ENCODE measurements at regions not wholly inside any gene's neighbourhood (a gene's known extent, or its start where the extent isn't known, plus 50 kb on each side); places are given as distances from the start of the nearest gene placed in this dataset.
A peak's percentile ranks its signal among the peaks of the same experiment; 100 is the strongest.

- H3K4me3 ChIP-seq = no peak overlapping the region
- H3K27ac ChIP-seq = no peak overlapping the region
- H3K9me3 ChIP-seq = peaks cover 0 to 5% of the 10 kb centered on the region in 2 donors
- no peak for DNase-seq (ENCODE audit: low spot score in 2 of 2)
- no peaks in the 10 kb centered on the region for H3K4me1 ChIP-seq
- TF ChIP-seq, protein P1, sequence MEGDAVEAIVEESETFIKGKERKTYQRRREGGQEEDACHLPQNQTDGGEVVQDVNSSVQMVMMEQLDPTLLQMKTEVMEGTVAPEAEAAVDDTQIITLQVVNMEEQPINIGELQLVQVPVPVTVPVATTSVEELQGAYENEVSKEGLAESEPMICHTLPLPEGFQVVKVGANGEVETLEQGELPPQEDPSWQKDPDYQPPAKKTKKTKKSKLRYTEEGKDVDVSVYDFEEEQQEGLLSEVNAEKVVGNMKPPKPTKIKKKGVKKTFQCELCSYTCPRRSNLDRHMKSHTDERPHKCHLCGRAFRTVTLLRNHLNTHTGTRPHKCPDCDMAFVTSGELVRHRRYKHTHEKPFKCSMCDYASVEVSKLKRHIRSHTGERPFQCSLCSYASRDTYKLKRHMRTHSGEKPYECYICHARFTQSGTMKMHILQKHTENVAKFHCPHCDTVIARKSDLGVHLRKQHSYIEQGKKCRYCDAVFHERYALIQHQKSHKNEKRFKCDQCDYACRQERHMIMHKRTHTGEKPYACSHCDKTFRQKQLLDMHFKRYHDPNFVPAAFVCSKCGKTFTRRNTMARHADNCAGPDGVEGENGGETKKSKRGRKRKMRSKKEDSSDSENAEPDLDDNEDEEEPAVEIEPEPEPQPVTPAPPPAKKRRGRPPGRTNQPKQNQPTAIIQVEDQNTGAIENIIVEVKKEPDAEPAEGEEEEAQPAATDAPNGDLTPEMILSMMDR (IDR thresholded peaks at IDR 0.05) = no peak
- no peaks in the 10 kb centered on the region for H3K36me3 ChIP-seq
- no peaks in the 10 kb centered on the region for H3K27me3 ChIP-seq
- intact Hi-C loops (cut with DNase I) = no loop called here
These were observed 69.1 kb downstream of the INHBB start for GRCh38 chr2:120415060-120415459.

GRCh38 chr2:120415728-120416509 is 70.0 kb downstream of the INHBB start:
- Histone ChIP-seq H3K36me3 (no peaks in the 10 kb centered on the region), H3K9me3 (peaks cover 0 to 5% of the 10 kb centered on the region in 2 donors), H3K4me3 (no peak overlapping the region), H3K4me1 (no peaks in the 10 kb centered on the region), H3K27me3 (no peaks in the 10 kb centered on the region), H3K27ac (no peak overlapping the region)
- TF ChIP-seq, protein P1 (IDR thresholded peaks at IDR 0.05) = no peak
- intact Hi-C loops (cut with DNase I) = no loop called here
- DNase-seq (ENCODE audit: low spot score in 2 of 2) = no peak

DNA sequence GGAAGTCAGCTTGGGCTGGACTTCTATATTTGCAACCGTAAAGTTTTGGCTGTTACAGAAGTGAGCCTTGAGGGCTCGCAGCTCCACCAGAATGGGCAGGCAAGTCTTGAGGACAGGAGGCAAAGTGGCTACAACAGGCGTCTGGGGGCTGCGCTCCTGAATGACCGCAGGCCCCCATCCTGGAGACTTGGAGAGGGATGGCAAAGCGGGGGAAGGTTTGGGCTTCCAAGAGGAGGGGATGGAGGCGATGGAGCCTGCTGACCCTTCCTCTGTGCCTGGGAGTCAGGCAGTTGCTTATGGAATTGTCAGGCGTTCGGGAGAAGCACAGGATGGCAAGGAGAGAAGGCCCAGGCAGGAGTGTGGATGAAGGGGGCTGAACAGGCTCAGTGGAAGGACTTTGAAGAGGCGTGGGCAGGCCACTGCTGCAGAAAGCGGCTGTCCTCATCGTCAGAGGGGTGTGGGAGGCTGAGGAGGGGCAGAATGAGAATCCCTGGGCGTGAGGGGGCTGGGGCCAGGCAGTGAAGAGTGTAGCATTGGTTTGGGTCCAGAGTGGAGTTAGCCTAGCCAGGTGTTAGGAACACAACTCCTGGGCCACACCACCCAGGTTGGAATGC is 72.3 kb downstream of the INHBB start:
- Histone ChIP-seq H3K36me3 (no peaks in the 10 kb centered on the region), H3K27ac (no peak overlapping the region), H3K27me3 (no peaks in the 10 kb centered on the region), H3K4me3 (no peak overlapping the region), H3K9me3 (no peaks in the 10 kb centered on the region), H3K4me1 (no peaks in the 10 kb centered on the region)
- TF ChIP-seq, protein P1 (IDR thresholded peaks at IDR 0.05) = no peak
- DNase-seq (ENCODE audit: low spot score in 2 of 2) = peak in 1 of 2 donors; percentile 52
- intact Hi-C loops (cut with DNase I) = no loop called here

- intact Hi-C loops (cut with DNase I) = no loop called here
- no peaks in the 10 kb centered on the region for H3K4me1 ChIP-seq
- TF ChIP-seq, protein P1 (IDR thresholded peaks at IDR 0.05) = no peak
- no peaks in the 10 kb centered on the region for H3K9me3 ChIP-seq
- H3K4me3 ChIP-seq = no peak overlapping the region
- H3K27ac ChIP-seq = no peak overlapping the region
- peak in 1 of 2 donors; percentile 57 for DNase-seq (ENCODE audit: low spot score in 2 of 2)
- H3K27me3 ChIP-seq = no peaks in the 10 kb centered on the region
- H3K36me3 ChIP-seq = no peaks in the 10 kb centered on the region
These were observed 73.1 kb downstream of the INHBB start for GRCh38 chr2:120419073-120419472.

- Histone ChIP-seq H3K36me3 (no peaks in the 10 kb centered on the region), H3K27me3 (no peaks in the 10 kb centered on the region), H3K27ac (no peak overlapping the region), H3K4me1 (no peaks in the 10 kb centered on the region), H3K9me3 (no peaks in the 10 kb centered on the region), H3K4me3 (no peak overlapping the region)
- DNase-seq (ENCODE audit: low spot score in 2 of 2) = no peak
- intact Hi-C loops (cut with DNase I) = no loop called here
- TF ChIP-seq, protein P1 (IDR thresholded peaks at IDR 0.05) = no peak
These were observed 74.0 kb downstream of the INHBB start for GRCh38 chr2:120419955-120420354.

Data from ascending aorta (tissue), 2 donors.